A673 (cell line): ENCODE measurements at regions not wholly inside any gene's neighbourhood (a gene's known extent, or its start where the extent isn't known, plus 50 kb on each side); places are given as distances from the start of the nearest gene placed in this dataset.

Experiments
- BruUV-seq: library from RNA; stranded (reverse); fragments of 400-500 nt; replicated peaks from 2 replicates; lab custom pipeline; 2021; lab: Mats Ljungman, UMichigan
- CTCF ChIA-PET: fragments of 300-600 bp; sonication (Branson Sonifier 250); formaldehyde crosslinking; loops from one replicate; lab custom pipeline; 2022; ENCODE audit warnings: antibody characterized with exemption; lab: Charles Lee
- POLR2A ChIA-PET: fragments of 300-600 bp; sonication (Branson Sonifier 250); formaldehyde crosslinking; loops from one replicate; lab custom pipeline; 2022; ENCODE audit warnings: antibody characterized with exemption; ENCODE audit not compliant: low non-redundant PET; lab: Charles Lee
- DNase-seq: peaks from one replicate; pipeline ENCODE4 v3.0.0-alpha.2; 2015; ENCODE audit warnings: low spot score
- H3K27ac ChIP-seq: fragments of 200-600 bp; sonication (generic); 2 replicates; pipeline ENCODE4 v1.5.1; 2016; ENCODE audit warnings: mixed run types, low read depth, mild to moderate bottlenecking, mixed read lengths, antibody characterized with exemption, low read length; ENCODE audit not compliant: poor library complexity, severe bottlenecking
- H3K27me3 ChIP-seq: fragments of 200-600 bp; sonication (generic); replicated peaks from 2 replicates; pipeline ENCODE4 v1.6.1; 2017; ENCODE audit warnings: mixed run types, low read depth, mild to moderate bottlenecking, mixed read lengths, antibody characterized with exemption, low read length; ENCODE audit not compliant: insufficient read depth, poor library complexity
- H3K36me3 ChIP-seq: fragments of 200-600 bp; sonication (generic); 2 replicates; pipeline ENCODE4 v1.6.1; 2016; ENCODE audit warnings: mixed run types, mild to moderate bottlenecking, mixed read lengths, antibody characterized with exemption, low read length; ENCODE audit not compliant: insufficient read depth, poor library complexity, severe bottlenecking
- H3K4me1 ChIP-seq: fragments of 200-600 bp; sonication (generic); 2 replicates; pipeline ENCODE4 v1.6.1; 2017; ENCODE audit warnings: mixed run types, mild to moderate bottlenecking, mixed read lengths, antibody characterized with exemption, low read length; ENCODE audit not compliant: insufficient read depth, poor library complexity, severe bottlenecking
- H3K4me3 ChIP-seq: fragments of 200-600 bp; sonication (generic); 2 replicates; pipeline ENCODE4 v1.5.1; 2016; ENCODE audit warnings: low read depth, mixed run types, mild to moderate bottlenecking, mixed read lengths, low read length; ENCODE audit not compliant: poor library complexity, severe bottlenecking
- H3K9me3 ChIP-seq: fragments of 200-600 bp; sonication (generic); 2 replicates; pipeline ENCODE4 v1.6.1; 2016; ENCODE audit warnings: mixed run types, low read depth, mild to moderate bottlenecking, mixed read lengths, antibody characterized with exemption, low read length; ENCODE audit not compliant: poor library complexity, severe bottlenecking
- CTCF ChIP-seq: fragments of 300-800, 200-600 bp; sonication (generic); conservative IDR thresholded peaks from 2 replicates; pipeline ENCODE4 v1.5.1; 2017; ENCODE audit warnings: low read depth, mild to moderate bottlenecking, antibody characterized with exemption, low read length, moderate library complexity, mixed read lengths
- EZH2 ChIP-seq: fragments of 200-600 bp; sonication (generic); IDR thresholded peaks from 2 replicates; pipeline ENCODE4 v1.6.1; 2017; ENCODE audit warnings: borderline replicate concordance, low read depth, mild to moderate bottlenecking, mixed read lengths, antibody characterized with exemption, low read length; ENCODE audit not compliant: poor library complexity, severe bottlenecking
- intact Hi-C: fragments of 100-400 bp; cut with micrococcal nuclease; formaldehyde crosslinking; loops from one replicate; pipeline ENCODE4 v1.10.0; 2022; ENCODE audit not compliant: unreplicated experiment

- Histone ChIP-seq H3K27ac (peak overlapping the region; percentile 31), H3K9me3 (no peaks in the 10 kb centered on the region), H3K27me3 (no peaks in the 10 kb centered on the region), H3K4me1 (peaks cover 42% of the 10 kb centered on the region), H3K4me3 (no peak overlapping the region), H3K36me3 (no peaks in the 10 kb centered on the region)
- intact Hi-C loops: loop anchor here (5.0 to 10.0 kb wide), 3 partner anchors 141 to 848 kb away; partner anchors contain the start of gene RTL1
- ChIA-PET POLR2A (no interaction called here), CTCF (interaction anchor here (0.6 to 4.3 kb wide), 7 partner anchors 36 to 779 kb away, joined by 3 to 75 read pairs (median 8); no protein-coding TSS in a partner anchor)
- no peak for DNase-seq
- BruUV-seq: no TSS peak
- TF ChIP-seq CTCF: no peak
- TF ChIP-seq EZH2: no peak
These were observed 61.1 kb downstream of the SLC25A47 start for GRCh38 chr14:100384277-100384676.

- DNase-seq: peak; percentile 80
- intact Hi-C loops: loop anchor here (1.0 to 10.0 kb wide), 5 partner anchors 140 to 847 kb away; partner anchors contain the start of genes MEG3 and RTL1
- no peaks in the 10 kb centered on the region for H3K36me3 ChIP-seq
- BruUV-seq: no TSS peak
- TF ChIP-seq CTCF (peak; percentile 71), EZH2 (no peak)
- no peaks in the 10 kb centered on the region for H3K27me3 ChIP-seq
- H3K4me1 ChIP-seq: peaks cover 46% of the 10 kb centered on the region
- ChIA-PET POLR2A (no interaction called here), CTCF (interaction anchor here (0.6 to 4.3 kb wide), 13 partner anchors 15 to 778 kb away, joined by 3 to 75 read pairs (median 4); no protein-coding TSS in a partner anchor)
- peak overlapping the region; percentile 59 for H3K27ac ChIP-seq
- no peak overlapping the region for H3K4me3 ChIP-seq
- no peaks in the 10 kb centered on the region for H3K9me3 ChIP-seq
These were observed 62.0 kb downstream of the SLC25A47 start for GRCh38 chr14:100384819-100385813.

GRCh38 chr14:100386121-100386520 lies 63.0 kb downstream of the SLC25A47 start:
- intact Hi-C loops: loop anchor here (5.0 to 10.0 kb wide), 2 partner anchors 139 to 441 kb away; partner anchors contain the start of gene MEG3
- Histone ChIP-seq H3K4me3 (no peak overlapping the region), H3K27ac (peak overlapping the region; percentile 59), H3K4me1 (peaks cover 50% of the 10 kb centered on the region), H3K36me3 (no peaks in the 10 kb centered on the region), H3K9me3 (no peaks in the 10 kb centered on the region), H3K27me3 (no peaks in the 10 kb centered on the region)
- peak; percentile 57 for DNase-seq
- TF ChIP-seq EZH2 (no peak), CTCF (no peak)
- CTCF ChIA-PET: interaction anchor here (0.6 to 4.3 kb wide), 5 partner anchors 80 to 1241 kb away, joined by 3 to 75 read pairs (median 4); no protein-coding TSS in a partner anchor
- no TSS peak for BruUV-seq
- POLR2A ChIA-PET: no interaction called here
